22Rv1 (cell line): ENCODE measurements at regions not wholly inside any gene's neighbourhood (a gene's known extent, or its start where the extent isn't known, plus 50 kb on each side); places are given as distances from the start of the nearest gene placed in this dataset.
"Not testable (repeated sequence)": the region's sequence is repeated elsewhere in the genome, so short reads cannot be mapped to it uniquely, and the experiment has no call there.

Experiments used
- H3K27ac ChIP-seq: fragments of 450-650 bp; 2 replicates; pipeline ENCODE4 v1.5.1; 2017
- ZFX ChIP-seq: fragments of 450-650 bp; IDR thresholded peaks from 2 replicates; pipeline ENCODE4 v1.6.1; 2017; ENCODE audit warnings: antibody characterized with exemption, borderline replicate concordance
- TF ChIP-seq, protein P1 (sequence below): fragments of 450-650 bp; IDR thresholded peaks from 2 replicates; pipeline ENCODE4 v1.5.1; 2017; ENCODE audit warnings: mild to moderate bottlenecking

DNA sequence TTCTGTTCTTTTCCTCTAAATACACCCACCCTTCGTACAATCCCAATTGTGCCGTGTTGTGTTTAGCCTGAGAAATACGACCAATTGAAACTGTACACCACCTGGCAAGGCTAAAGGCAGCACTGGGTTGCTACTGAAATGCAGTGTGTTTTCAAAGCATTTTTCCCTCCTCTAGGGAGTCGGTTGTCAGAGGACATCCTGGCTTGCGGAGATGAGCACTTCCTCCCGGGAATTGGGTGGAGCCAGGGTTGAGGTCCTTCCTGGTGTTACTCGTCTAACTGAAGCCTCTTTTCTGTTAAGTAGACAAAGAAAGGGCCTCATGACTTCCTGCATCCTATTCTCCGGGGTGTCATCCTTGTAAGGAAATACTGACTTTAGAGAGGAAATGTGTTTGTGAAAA, 133.5 kb downstream of the MTPAP start:
- TF ChIP-seq, protein P1, sequence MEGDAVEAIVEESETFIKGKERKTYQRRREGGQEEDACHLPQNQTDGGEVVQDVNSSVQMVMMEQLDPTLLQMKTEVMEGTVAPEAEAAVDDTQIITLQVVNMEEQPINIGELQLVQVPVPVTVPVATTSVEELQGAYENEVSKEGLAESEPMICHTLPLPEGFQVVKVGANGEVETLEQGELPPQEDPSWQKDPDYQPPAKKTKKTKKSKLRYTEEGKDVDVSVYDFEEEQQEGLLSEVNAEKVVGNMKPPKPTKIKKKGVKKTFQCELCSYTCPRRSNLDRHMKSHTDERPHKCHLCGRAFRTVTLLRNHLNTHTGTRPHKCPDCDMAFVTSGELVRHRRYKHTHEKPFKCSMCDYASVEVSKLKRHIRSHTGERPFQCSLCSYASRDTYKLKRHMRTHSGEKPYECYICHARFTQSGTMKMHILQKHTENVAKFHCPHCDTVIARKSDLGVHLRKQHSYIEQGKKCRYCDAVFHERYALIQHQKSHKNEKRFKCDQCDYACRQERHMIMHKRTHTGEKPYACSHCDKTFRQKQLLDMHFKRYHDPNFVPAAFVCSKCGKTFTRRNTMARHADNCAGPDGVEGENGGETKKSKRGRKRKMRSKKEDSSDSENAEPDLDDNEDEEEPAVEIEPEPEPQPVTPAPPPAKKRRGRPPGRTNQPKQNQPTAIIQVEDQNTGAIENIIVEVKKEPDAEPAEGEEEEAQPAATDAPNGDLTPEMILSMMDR, result no peak
- TF ChIP-seq ZFX, result no peak
- H3K27ac ChIP-seq, result no peak overlapping the region

DNA sequence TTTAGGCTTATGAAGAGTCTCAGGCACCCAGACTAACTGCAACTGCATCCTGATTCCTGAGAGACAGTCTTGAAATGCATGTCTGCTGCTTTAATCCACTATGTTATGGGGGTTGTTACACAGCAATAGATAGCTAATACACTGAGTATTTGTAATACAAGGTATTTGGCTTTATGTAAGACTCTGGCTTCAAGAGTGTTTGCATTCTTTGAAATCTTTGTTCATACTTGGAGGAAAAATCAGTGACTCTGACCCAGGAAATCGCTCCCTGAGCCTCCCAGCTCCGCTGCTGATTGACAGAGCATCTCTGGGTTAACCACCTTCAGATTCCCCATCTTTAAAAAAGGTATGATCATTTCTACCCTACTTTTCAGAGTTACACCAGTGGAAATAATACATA, 133.9 kb downstream of the MTPAP start:
- no peak overlapping the region for H3K27ac ChIP-seq
- TF ChIP-seq ZFX, result no peak
- TF ChIP-seq, protein P1, result no peak

DNA sequence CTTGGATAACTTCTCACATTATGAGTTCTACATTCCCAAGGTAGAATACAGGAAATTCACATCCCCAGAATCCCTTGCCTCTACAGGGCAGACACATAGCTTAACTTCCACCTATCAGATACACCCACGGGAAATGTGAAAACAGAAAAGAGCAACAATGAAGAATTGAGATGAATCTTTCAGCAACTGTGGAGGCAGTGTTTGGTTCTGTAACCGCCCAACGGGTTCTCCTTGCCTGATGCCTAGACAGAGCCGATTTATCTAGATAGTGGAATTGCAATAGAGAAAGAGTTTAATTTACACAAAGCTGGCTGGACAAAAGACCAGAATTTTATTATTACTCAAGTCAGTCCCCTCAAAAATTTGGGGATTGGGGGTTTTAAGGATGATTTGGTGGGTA, 138.8 kb downstream of the MTPAP start:
- H3K27ac ChIP-seq, result no peak overlapping the region
- no peak for TF ChIP-seq ZFX

DNA sequence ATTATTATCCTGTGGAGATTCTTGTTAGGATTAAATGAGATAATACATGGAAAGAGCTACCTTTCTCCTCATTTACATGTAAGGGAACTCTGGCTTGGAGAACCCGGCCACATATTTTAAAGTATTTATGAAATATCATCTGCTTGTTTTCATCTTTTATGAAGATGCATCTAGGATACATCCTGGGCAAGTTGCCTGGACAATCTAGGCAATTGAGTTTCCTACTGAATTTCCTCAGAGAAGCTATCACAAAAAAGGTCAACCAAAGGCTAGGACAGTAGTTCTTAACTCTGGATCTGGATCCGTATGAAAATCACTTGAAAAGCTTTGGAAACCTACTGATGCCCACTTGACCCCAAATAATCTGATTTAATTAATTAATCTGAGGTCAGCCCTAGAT, 140.7 kb downstream of the MTPAP start:
- H3K27ac ChIP-seq, result no peak overlapping the region
- no peak for TF ChIP-seq ZFX
- TF ChIP-seq, protein P1, result no peak

DNA sequence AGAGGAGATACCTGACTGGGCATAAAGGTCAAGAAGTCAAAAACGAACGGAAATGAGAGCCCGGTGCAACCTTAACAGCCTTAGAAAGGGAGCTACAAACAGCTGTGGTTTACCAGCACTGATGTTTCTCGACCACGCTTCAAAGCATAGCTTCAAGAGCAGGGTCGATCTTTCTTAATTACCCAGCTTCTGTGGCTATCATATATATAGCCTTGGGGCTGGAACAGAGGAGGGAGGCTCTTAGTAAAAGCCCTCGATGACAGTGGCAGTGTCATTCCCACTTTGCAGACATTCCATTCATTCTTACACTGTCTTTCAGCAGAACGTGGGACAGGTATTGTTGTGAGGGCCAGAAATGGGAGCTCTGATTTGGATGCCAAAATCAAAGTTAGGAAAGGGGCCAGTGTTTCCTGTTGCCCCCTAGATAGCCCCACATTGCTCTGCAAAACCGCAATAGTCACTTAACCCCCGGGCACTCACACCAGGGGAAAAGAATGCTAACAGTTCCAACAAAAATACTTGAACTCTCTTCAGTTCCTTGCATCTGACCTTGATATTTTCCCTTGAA, 141.5 kb downstream of the MTPAP start:
- no peak overlapping the region for H3K27ac ChIP-seq
- TF ChIP-seq, protein P1, result no peak
- no peak for TF ChIP-seq ZFX

DNA sequence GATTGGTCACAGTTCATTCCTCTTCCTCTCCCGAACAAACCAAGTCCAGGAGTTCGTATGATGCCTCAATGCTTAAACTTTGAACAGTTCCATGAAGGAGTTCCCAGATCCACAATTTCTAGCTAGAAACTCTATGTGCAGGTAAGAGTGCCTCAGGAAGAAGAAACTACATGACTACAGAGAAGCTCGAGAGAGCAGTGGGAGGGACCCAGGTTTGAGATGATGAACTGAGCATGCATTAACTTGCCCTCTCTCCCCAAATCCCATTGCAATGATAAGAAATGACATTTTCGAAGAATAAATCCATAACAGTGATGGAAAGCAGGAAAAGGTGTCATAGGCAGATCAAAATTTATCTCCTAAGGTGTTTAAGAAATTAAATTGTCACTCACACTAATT, 140.6 kb upstream of the JCAD start:
- H3K27ac ChIP-seq, result no peak overlapping the region
- TF ChIP-seq ZFX, result no peak
- TF ChIP-seq, protein P1, result no peak

DNA sequence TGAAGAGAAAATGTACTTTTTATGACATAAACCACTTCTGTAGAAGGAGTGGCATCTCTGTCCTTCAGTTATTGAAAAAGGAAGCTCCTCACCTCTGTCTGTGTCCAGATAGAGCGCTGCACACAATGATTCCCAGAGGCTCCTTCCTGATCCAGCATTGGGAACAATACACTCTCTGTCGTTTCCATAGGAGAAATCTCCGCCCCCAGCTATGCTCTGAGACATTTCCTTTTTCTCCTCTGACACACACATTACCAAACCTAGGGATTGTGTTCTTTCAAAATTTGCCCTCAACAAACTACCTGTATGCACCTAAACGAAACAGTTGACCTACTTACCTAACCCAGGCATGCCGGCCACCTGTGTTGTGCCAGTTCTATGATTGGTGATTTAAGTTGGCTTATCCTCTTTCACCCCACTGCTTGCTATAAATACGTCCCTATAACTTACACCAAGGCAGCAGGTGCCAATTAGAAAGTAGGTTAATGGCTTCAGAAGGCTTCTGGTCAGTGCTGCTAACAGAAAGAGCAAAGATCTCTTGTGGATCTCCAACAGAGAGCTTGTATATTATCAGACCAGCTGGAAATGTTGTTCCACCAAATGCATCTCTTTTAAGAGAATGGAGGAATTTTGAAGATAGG, 140.1 kb upstream of the JCAD start:
- no peak for TF ChIP-seq ZFX
- TF ChIP-seq, protein P1, result no peak

DNA sequence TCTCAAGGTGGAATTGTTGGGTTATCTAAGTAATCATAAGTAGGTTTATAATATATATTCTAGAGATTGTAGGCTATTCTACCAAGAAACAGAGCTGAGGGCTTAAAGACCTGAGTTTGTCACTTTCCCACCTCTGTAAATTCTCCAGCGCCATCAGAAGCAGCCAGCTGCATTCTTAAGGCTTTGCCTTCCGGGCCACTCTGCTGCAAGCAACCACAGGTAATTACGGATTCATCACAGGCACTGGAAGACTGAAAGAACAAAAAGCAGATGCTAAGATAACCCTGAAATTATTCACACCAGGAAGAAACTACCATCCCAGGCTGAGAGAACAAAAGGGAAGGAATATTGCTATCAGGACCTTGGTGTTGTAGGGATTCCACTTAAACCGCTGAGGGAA, 137.8 kb upstream of the JCAD start:
- H3K27ac ChIP-seq, result no peak overlapping the region
- TF ChIP-seq, protein P1, result no peak
- no peak for TF ChIP-seq ZFX

More for the DNA sequence above, 140.1 kb upstream of the JCAD start:
- no peak overlapping the region for H3K27ac ChIP-seq

DNA sequence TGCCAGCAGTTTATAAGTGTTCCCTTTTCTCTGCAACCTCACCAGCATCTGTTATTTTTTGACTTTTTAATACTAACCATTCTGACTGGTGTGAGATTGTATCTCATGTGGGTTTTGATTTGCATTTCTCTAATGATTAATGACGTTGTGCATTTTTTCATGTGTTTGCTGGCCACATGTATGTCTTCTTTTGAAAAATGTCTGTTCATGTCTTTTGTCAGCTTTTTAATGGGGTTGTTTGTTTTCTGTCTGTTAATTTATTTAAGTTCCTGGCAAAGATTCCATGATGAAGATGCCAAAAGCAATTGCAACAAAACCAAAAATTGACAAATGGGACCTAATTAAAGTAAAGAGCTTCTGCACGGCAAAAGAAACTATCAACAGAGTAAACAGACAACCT, 137.2 kb upstream of the JCAD start:
- not testable (repeated sequence) for H3K27ac ChIP-seq
